ENCODE measurements at regions not wholly inside any gene's neighbourhood (a gene's known extent, or its start where the extent isn't known, plus 50 kb on each side); places are given as distances from the start of the nearest gene placed in this dataset.

- TF ChIP-seq BCL11A (IDR thresholded peaks at IDR 0.05; ENCODE audit: low read depth in 2 of 2, low read length in 2 of 2) (no peak), RFX5 (IDR thresholded peaks at IDR 0.05; ENCODE audit: borderline replicate concordance, low read depth, low read length) (no peak), SUZ12 (IDR thresholded peaks at IDR 0.05; ENCODE audit: low read length) (no peak), SIN3A (conservative IDR thresholded peaks at IDR 0.05 in 1 of 2, IDR thresholded peaks at IDR 0.05 in 1 of 2; ENCODE audit: low read depth in 1 of 2, low read length in 2 of 2) (no peak), SIRT6 (IDR thresholded peaks at IDR 0.05; ENCODE audit: low read length) (no peak), YY1 (IDR thresholded peaks at IDR 0.05; ENCODE audit: low read depth, low read length) (no peak), POLR2AphosphoS5 (IDR thresholded peaks at IDR 0.05; ENCODE audit: low read depth, low read length) (no peak)
Measured at GRCh38 chr12:126858560-126858959, 1408.4 kb upstream of the TMEM132C start (continued).
